ENCODE measurements at regions not wholly inside any gene's neighbourhood (a gene's known extent, or its start where the extent isn't known, plus 50 kb on each side); places are given as distances from the start of the nearest gene placed in this dataset.
"Not testable (repeated sequence)": the region's sequence is repeated elsewhere in the genome, so short reads cannot be mapped to it uniquely, and the experiment has no call there.

- not testable (repeated sequence) for TF ChIP-seq PATZ1 (tag by site-specific recombination; IDR thresholded peaks at IDR 0.05); HOXA7 (CRISPR knock-in tag; IDR thresholded peaks at IDR 0.05; ENCODE audit: borderline replicate concordance); MEIS1 (CRISPR knock-in tag; IDR thresholded peaks at IDR 0.05; ENCODE audit: borderline replicate concordance); ZNF121 (tag by site-specific recombination; IDR thresholded peaks at IDR 0.05)
- TF ChIP-seq, protein P1, sequence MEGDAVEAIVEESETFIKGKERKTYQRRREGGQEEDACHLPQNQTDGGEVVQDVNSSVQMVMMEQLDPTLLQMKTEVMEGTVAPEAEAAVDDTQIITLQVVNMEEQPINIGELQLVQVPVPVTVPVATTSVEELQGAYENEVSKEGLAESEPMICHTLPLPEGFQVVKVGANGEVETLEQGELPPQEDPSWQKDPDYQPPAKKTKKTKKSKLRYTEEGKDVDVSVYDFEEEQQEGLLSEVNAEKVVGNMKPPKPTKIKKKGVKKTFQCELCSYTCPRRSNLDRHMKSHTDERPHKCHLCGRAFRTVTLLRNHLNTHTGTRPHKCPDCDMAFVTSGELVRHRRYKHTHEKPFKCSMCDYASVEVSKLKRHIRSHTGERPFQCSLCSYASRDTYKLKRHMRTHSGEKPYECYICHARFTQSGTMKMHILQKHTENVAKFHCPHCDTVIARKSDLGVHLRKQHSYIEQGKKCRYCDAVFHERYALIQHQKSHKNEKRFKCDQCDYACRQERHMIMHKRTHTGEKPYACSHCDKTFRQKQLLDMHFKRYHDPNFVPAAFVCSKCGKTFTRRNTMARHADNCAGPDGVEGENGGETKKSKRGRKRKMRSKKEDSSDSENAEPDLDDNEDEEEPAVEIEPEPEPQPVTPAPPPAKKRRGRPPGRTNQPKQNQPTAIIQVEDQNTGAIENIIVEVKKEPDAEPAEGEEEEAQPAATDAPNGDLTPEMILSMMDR (tag by site-specific recombination; IDR thresholded peaks at IDR 0.05), result not testable (repeated sequence)
These were observed 194.3 kb downstream of the OSR1 start for GRCh38 chr2:19164099-19164498.

Measured in HEK293 (cell line).